GM19452 (cell line): ENCODE measurements at regions not wholly inside any gene's neighbourhood (a gene's known extent, or its start where the extent isn't known, plus 50 kb on each side); places are given as distances from the start of the nearest gene placed in this dataset.
"Not testable (repeated sequence)": the region's sequence is repeated elsewhere in the genome, so short reads cannot be mapped to it uniquely, and the experiment has no call there.

Experiments used
- ATAC-seq: cut with Tn5 transposase; IDR thresholded peaks from one replicate; pipeline ENCODE4 v1.9.1; 2021; ENCODE audit not compliant: unreplicated experiment

- ATAC-seq: no peak
Measured at GRCh38 chr4:77438549-77438948, 167.1 kb upstream of the CXCL13 start.

GRCh38 chr4:77443941-77444340 lies 161.7 kb upstream of the CXCL13 start:
- ATAC-seq: no peak

- no peak for ATAC-seq
Measured at GRCh38 chr4:77445823-77446222, 159.8 kb upstream of the CXCL13 start.

- no peak for ATAC-seq
Measured at GRCh38 chr4:77446601-77447000, 159.0 kb upstream of the CXCL13 start.

- no peak for ATAC-seq
Measured at GRCh38 chr4:77449171-77449570, 156.4 kb upstream of the CXCL13 start.

GRCh38 chr4:77450006-77450405 lies 155.6 kb upstream of the CXCL13 start:
- no peak for ATAC-seq

GRCh38 chr4:77451530-77451929 lies 154.1 kb upstream of the CXCL13 start:
- ATAC-seq: no peak

GRCh38 chr4:77452117-77452516 lies 153.5 kb upstream of the CXCL13 start:
- not testable (repeated sequence) for ATAC-seq

GRCh38 chr4:77453911-77454310 lies 151.7 kb upstream of the CXCL13 start:
- no peak for ATAC-seq

GRCh38 chr4:77454858-77455257 lies 150.8 kb upstream of the CXCL13 start:
- ATAC-seq: no peak

- ATAC-seq: not testable (repeated sequence)
Measured at GRCh38 chr4:77464100-77464499, 141.5 kb upstream of the CXCL13 start.

GRCh38 chr4:77465271-77465670 lies 140.3 kb upstream of the CXCL13 start:
- ATAC-seq: no peak

GRCh38 chr4:77466430-77466829 lies 139.2 kb upstream of the CXCL13 start:
- no peak for ATAC-seq

GRCh38 chr4:77471821-77472495 lies 133.7 kb upstream of the CXCL13 start:
- ATAC-seq: no peak

- ATAC-seq: no peak
Measured at GRCh38 chr4:77473509-77473908, 132.1 kb upstream of the CXCL13 start.

- ATAC-seq: no peak
Measured at GRCh38 chr4:77481856-77482255, 123.8 kb upstream of the CXCL13 start.

- no peak for ATAC-seq
Measured at GRCh38 chr4:77488882-77489281, 116.7 kb upstream of the CXCL13 start.

- peak; percentile 66 for ATAC-seq
Measured at GRCh38 chr4:77493120-77493752, 112.4 kb upstream of the CXCL13 start.

- no peak for ATAC-seq
Measured at GRCh38 chr4:77493829-77494551, 111.6 kb upstream of the CXCL13 start.

- no peak for ATAC-seq
Measured at GRCh38 chr4:77496457-77496856, 109.2 kb upstream of the CXCL13 start.

GRCh38 chr4:77500801-77501200 lies 104.8 kb upstream of the CXCL13 start:
- ATAC-seq: no peak

- ATAC-seq: no peak
Measured at GRCh38 chr4:77501240-77501639, 104.4 kb upstream of the CXCL13 start.
